ENCODE measurements at regions not wholly inside any gene's neighbourhood (a gene's known extent, or its start where the extent isn't known, plus 50 kb on each side); places are given as distances from the start of the nearest gene placed in this dataset.

DNA sequence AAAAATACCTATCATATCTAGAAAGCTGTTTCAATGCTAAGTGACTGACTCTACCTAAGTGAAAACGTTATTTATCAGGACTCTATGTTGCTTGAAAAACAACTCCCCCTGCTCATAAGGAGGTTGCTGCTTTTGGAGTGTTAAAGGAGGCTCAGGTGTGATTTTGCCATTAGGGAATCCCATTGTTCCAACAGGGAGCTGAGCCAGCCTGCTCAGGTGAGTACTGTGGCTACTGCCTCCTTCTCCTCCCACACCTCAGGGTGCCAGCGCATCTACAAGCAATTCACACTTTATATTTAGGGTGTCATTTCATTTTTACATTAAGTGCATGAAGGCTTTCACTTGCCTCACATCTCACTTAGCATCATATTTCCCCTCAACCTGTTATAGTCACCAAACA lies 84.7 kb downstream of the SEM1 start:
- TF ChIP-seq, protein P1, sequence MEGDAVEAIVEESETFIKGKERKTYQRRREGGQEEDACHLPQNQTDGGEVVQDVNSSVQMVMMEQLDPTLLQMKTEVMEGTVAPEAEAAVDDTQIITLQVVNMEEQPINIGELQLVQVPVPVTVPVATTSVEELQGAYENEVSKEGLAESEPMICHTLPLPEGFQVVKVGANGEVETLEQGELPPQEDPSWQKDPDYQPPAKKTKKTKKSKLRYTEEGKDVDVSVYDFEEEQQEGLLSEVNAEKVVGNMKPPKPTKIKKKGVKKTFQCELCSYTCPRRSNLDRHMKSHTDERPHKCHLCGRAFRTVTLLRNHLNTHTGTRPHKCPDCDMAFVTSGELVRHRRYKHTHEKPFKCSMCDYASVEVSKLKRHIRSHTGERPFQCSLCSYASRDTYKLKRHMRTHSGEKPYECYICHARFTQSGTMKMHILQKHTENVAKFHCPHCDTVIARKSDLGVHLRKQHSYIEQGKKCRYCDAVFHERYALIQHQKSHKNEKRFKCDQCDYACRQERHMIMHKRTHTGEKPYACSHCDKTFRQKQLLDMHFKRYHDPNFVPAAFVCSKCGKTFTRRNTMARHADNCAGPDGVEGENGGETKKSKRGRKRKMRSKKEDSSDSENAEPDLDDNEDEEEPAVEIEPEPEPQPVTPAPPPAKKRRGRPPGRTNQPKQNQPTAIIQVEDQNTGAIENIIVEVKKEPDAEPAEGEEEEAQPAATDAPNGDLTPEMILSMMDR (IDR thresholded peaks at IDR 0.05), result no peak
- TF ChIP-seq POLR2A (IDR thresholded peaks at IDR 0.05) (no peak), POLR2AphosphoS5 (IDR thresholded peaks at IDR 0.05) (no peak)
